Nephron progenitor cell (in vitro differentiated cells): ENCODE measurements at regions not wholly inside any gene's neighbourhood (a gene's known extent, or its start where the extent isn't known, plus 50 kb on each side); places are given as distances from the start of the nearest gene placed in this dataset.

Experiments
- DNase-seq: peaks from one replicate; pipeline ENCODE4 v3.0.0; 2021
- H3K27ac Mint-ChIP-seq: 2 replicates; pipeline ENCODE4 v1.8.0; 2021; ENCODE audit warnings: mild to moderate bottlenecking, moderate library complexity, mixed read lengths
- H3K27me3 Mint-ChIP-seq: 2 replicates; pipeline ENCODE4 v1.8.0; 2021; ENCODE audit warnings: mild to moderate bottlenecking, low read depth, mixed read lengths; ENCODE audit not compliant: poor library complexity
- H3K36me3 Mint-ChIP-seq: 2 replicates; pipeline ENCODE4 v1.8.0; 2021; ENCODE audit warnings: low read depth, mixed read lengths
- H3K4me1 Mint-ChIP-seq: 2 replicates; pipeline ENCODE4 v1.8.0; 2021; ENCODE audit warnings: mixed read lengths
- H3K4me3 Mint-ChIP-seq: 2 replicates; pipeline ENCODE4 v1.8.0; 2021; ENCODE audit warnings: mild to moderate bottlenecking, moderate library complexity, mixed read lengths
- H3K9me3 Mint-ChIP-seq: 2 replicates; pipeline ENCODE4 v1.8.0; 2021; ENCODE audit warnings: mild to moderate bottlenecking, moderate library complexity, mixed read lengths
- CTCF ChIP-seq: fragments of 200-600 bp; sonication (generic); IDR thresholded peaks from 2 replicates; pipeline ENCODE4 v1.5.0; 2021; ENCODE audit warnings: antibody characterized with exemption

- Mint-ChIP-seq H3K27me3 (peaks cover 1% of the 10 kb centered on the region), H3K4me3 (no peak overlapping the region), H3K9me3 (no peaks in the 10 kb centered on the region), H3K36me3 (no peaks in the 10 kb centered on the region), H3K4me1 (peaks cover 25% of the 10 kb centered on the region), H3K27ac (no peak overlapping the region)
- DNase-seq, result peak; percentile 69
- TF ChIP-seq CTCF, result peak; percentile 68
These were observed 96.7 kb upstream of the BACH2 start for GRCh38 chr6:90393232-90393884.

- H3K4me1 Mint-ChIP-seq, result peaks cover 38% of the 10 kb centered on the region
- H3K9me3 Mint-ChIP-seq, result no peaks in the 10 kb centered on the region
- TF ChIP-seq CTCF, result no peak
- H3K4me3 Mint-ChIP-seq, result no peak overlapping the region
- peaks cover 10% of the 10 kb centered on the region for H3K27me3 Mint-ChIP-seq
- no peak overlapping the region for H3K27ac Mint-ChIP-seq
- DNase-seq, result no peak
- no peaks in the 10 kb centered on the region for H3K36me3 Mint-ChIP-seq
These were observed 93.7 kb upstream of the BACH2 start for GRCh38 chr6:90390379-90390778.

- no peaks in the 10 kb centered on the region for H3K36me3 Mint-ChIP-seq
- no peak overlapping the region for H3K27ac Mint-ChIP-seq
- H3K9me3 Mint-ChIP-seq, result no peaks in the 10 kb centered on the region
- peaks cover 42% of the 10 kb centered on the region for H3K4me1 Mint-ChIP-seq
- H3K27me3 Mint-ChIP-seq, result peaks cover 10% of the 10 kb centered on the region
- no peak for DNase-seq
- no peak for TF ChIP-seq CTCF
- no peak overlapping the region for H3K4me3 Mint-ChIP-seq
These were observed 91.8 kb upstream of the BACH2 start for GRCh38 chr6:90388395-90388794.

GRCh38 chr6:90387826-90388225 is 91.2 kb upstream of the BACH2 start:
- TF ChIP-seq CTCF, result no peak
- no peaks in the 10 kb centered on the region for H3K9me3 Mint-ChIP-seq
- peaks cover 10% of the 10 kb centered on the region for H3K27me3 Mint-ChIP-seq
- H3K4me3 Mint-ChIP-seq, result no peak overlapping the region
- no peak for DNase-seq
- peaks cover 42% of the 10 kb centered on the region for H3K4me1 Mint-ChIP-seq
- no peaks in the 10 kb centered on the region for H3K36me3 Mint-ChIP-seq
- no peak overlapping the region for H3K27ac Mint-ChIP-seq

GRCh38 chr6:90387383-90387775 is 90.7 kb upstream of the BACH2 start:
- no peak for DNase-seq
- no peak overlapping the region for H3K27ac Mint-ChIP-seq
- no peaks in the 10 kb centered on the region for H3K9me3 Mint-ChIP-seq
- H3K36me3 Mint-ChIP-seq, result no peaks in the 10 kb centered on the region
- peaks cover 42% of the 10 kb centered on the region for H3K4me1 Mint-ChIP-seq
- TF ChIP-seq CTCF, result no peak
- H3K4me3 Mint-ChIP-seq, result no peak overlapping the region
- peaks cover 10% of the 10 kb centered on the region for H3K27me3 Mint-ChIP-seq
